Hepatic stellate cell (primary cell): ENCODE measurements at regions not wholly inside any gene's neighbourhood (a gene's known extent, or its start where the extent isn't known, plus 50 kb on each side); places are given as distances from the start of the nearest gene placed in this dataset.

Source experiments
- DNase-seq: peaks from one replicate; pipeline ENCODE4 v3.0.0; 2011; ENCODE audit warnings: low spot score

GRCh38 chr10:29857843-29858701, 201.3 kb downstream of the JCAD start:
- peak; percentile 55 for DNase-seq

- DNase-seq: no peak
These were observed 203.1 kb downstream of the JCAD start for GRCh38 chr10:29856295-29856694.

DNA sequence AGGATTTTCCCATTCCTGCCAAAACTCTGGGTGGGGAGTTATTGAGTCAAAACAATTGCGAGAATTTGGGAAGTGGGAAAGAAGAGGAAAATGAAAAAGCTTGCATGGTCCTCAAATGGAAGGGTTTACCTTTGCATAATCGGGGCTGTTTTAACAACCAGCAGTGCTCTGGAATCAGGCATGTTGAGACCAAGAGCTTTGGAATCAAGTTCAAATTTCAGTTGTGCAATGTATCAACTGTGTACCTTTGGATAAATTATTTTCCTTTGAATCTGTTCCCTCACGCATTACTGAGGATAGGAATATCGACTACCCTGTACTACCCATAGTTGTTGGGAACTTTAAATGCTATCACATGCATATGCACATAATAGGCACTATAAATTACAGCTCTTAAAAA, 205.5 kb downstream of the JCAD start:
- DNase-seq: no peak

DNA sequence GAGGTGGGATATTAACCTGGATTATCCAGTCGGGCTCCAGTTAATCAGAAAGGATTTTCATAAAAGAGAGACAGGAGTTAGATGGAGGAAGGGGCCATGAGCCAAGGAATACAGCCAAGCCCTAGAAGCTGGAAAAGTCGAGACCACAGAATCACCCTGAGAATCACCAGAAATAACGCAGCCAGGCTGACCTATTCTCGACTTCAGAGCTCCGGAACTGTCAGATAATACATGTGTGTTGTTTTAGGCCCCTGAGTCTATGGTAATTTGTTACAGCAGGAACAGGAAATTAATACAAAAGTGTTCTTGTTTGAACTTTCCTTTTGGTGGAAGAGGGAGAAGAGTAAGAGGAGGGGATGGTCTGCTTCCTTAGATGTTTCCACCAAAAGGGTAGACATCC, 208.1 kb downstream of the JCAD start:
- no peak for DNase-seq

- DNase-seq: no peak
These were observed 209.0 kb downstream of the JCAD start for GRCh38 chr10:29850371-29850770.

GRCh38 chr10:29849886-29850285, 209.5 kb downstream of the JCAD start:
- DNase-seq: no peak

- peak; percentile 75 for DNase-seq
These were observed 210.1 kb downstream of the JCAD start for GRCh38 chr10:29849126-29849833.

DNA sequence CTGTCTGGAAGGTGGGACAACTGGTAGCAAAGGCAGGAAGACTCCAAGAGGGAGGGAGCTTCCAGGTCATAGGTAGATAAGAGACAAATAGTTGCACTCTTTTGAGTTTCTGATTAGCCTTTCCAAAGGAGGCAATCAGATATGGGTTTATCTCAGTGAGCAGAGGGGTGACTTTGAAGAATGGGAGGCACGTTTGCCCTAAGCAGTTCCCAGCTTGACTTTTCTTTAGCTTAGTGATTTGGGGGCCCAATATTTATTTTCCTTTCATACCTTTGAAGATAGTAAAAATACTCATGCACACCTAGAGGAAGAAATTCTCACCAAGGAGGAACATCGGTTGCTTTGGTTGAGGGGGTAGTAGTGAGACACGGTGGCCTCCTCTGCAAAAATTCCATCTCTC, 212.1 kb upstream of the SVIL start:
- DNase-seq: no peak

DNA sequence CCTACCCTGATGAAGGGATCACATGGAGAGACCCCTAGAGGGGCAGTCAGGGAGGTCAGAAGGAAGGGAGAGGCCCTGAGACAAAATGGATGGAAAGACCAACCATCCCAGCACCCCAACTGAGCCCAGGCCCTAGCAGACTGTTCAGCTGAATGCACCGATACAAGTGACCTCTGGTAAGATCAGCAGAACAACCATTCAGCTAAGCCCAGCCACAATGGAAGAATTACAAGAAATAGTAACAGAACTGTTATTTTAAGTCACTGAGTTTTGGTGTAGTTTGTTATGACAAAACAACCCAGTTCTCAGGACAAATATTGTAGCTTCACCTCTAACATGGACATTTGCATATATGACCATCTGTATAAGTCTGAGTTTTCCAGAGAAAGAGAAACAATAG, 210.4 kb upstream of the SVIL start:
- no peak for DNase-seq

DNA sequence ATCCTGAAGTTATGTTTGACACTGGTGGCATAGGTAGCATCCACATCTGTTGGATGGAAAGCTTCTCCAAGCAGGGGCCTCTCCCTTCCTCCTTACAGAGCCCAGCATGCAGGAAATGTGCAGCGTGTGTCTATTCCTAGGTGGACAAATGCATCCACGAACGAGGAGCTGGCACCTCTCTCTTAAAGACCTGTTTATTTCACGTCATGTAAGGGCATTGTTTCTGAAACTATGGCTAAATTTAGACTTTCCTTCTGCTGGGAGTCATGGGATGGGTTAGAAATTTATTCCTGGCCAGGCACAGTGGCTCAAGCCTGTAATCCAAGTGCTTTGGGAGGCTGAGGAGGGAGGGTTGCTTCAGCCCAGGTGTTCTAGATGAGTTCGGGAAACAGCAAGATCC, 208.4 kb upstream of the SVIL start:
- no peak for DNase-seq

- no peak for DNase-seq
These were observed 207.2 kb upstream of the SVIL start for GRCh38 chr10:29841724-29842649.

GRCh38 chr10:29840516-29841276, 205.9 kb upstream of the SVIL start:
- no peak for DNase-seq

GRCh38 chr10:29839826-29840515, 205.2 kb upstream of the SVIL start:
- no peak for DNase-seq

- no peak for DNase-seq
These were observed 203.8 kb upstream of the SVIL start for GRCh38 chr10:29838539-29838938.

- no peak for DNase-seq
These were observed 202.8 kb upstream of the SVIL start for GRCh38 chr10:29837586-29837985.

DNA sequence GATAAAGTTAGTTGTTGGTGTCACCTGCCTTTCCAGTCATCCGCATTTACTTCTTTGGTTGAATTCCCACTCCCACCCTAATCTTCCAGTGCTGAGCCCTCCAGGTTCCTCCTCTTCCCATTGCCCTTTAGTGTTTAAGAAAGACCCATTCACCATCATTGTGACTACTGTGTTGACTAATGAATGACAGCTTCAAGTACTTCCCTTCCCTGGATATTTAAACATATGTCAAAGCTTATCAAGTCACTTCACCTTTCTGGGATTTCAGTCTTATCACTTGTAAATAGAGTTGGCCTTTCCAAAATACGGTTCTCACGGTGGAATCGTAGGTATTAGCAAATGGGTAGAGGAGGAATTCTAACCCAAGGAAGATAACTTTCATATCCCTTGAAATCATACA, 201.6 kb upstream of the SVIL start:
- no peak for DNase-seq

DNA sequence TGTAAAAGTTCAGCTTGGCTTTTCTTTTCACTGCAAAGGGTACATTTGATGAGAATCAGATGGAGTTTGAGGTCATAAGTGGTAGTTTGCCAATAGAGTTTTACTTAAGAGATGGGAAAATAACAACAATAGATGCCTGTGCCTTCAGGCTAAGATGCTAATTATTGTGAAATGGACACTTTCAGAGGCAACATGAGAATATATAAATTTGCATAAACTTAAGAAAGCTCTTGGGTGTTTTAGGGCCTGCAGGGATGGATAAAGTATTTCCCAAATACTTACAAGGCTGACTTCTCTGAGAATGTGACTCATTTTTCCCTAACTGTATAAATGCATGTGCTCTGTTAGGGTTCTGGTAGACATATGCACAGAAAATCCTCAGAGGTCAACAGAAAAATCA, 200.3 kb upstream of the SVIL start:
- no peak for DNase-seq

GRCh38 chr10:29830531-29831512, 196.1 kb upstream of the SVIL start:
- DNase-seq: no peak

- no peak for DNase-seq
These were observed 195.0 kb upstream of the SVIL start for GRCh38 chr10:29829776-29830175.

DNA sequence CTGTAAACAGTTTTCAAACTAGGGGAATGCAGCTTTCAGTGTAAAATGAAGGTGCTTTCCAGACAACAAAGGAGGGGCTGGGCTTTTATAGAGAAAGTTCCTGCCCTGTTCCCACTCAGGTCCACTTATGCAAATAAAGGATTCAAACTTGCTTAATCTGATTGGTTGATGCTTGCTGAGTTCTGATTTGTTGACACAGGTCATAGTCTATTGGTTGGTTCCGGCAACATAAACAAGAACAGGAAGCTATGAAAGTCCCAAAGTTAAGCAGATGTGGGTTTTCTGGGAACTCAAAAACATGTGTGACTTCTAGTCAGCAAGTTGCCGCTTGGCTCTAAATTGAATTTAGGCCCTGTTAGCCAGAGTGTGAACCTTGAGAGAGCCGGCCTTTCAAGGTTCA, 194.2 kb upstream of the SVIL start:
- no peak for DNase-seq
